HCT116 (cell line): ENCODE measurements at regions not wholly inside any gene's neighbourhood (a gene's known extent, or its start where the extent isn't known, plus 50 kb on each side); places are given as distances from the start of the nearest gene placed in this dataset.

Experiments used
- CTCF ChIP-seq, 3 experiments: fragments of 200-600 bp in 1 of 3; sonication (generic) in 1 of 3; IDR thresholded peaks in 2 of 3; conservative IDR thresholded peaks in 1 of 3; 2 replicates each; pipeline ENCODE4 v1.5.1; 2012 to 2017; ENCODE audit warnings: low read depth in 2 of 3, low read length in 2 of 3, antibody characterized with exemption in 1 of 3, borderline replicate concordance in 1 of 3, control low read depth in 1 of 3, mild to moderate bottlenecking in 1 of 3, mixed read lengths in 1 of 3, mixed run types in 1 of 3, moderate library complexity in 1 of 3; ENCODE audit not compliant: insufficient read depth in 1 of 3
- EZH2phosphoT487 ChIP-seq: fragments of 200-600 bp; IDR thresholded peaks from 2 replicates; pipeline ENCODE4 v1.6.1; 2018; ENCODE audit warnings: antibody characterized with exemption, borderline replicate concordance
- POLR2A ChIP-seq: IDR thresholded peaks from 2 replicates; pipeline ENCODE4 v1.7.0; 2011; ENCODE audit warnings: borderline replicate concordance; ENCODE audit not compliant: insufficient read depth, insufficient read length; ENCODE audit errors: extremely low read depth
- POLR2AphosphoS5 ChIP-seq: IDR thresholded peaks from 2 replicates; pipeline ENCODE4 v1.6.1; 2011; ENCODE audit warnings: mild to moderate bottlenecking, low read depth, low read length, moderate library complexity
- SIN3A ChIP-seq: IDR thresholded peaks from 2 replicates; pipeline ENCODE4 v1.6.1; 2012; ENCODE audit warnings: low read depth
- ZBTB33 ChIP-seq: IDR thresholded peaks from 2 replicates; pipeline ENCODE4 v1.6.1; 2011; ENCODE audit warnings: mild to moderate bottlenecking, low read length, moderate library complexity; ENCODE audit not compliant: insufficient replicate concordance; ENCODE audit errors: extremely low read depth

GRCh38 chr2:16584084-16584483 lies 81.5 kb downstream of the CYRIA start:
- TF ChIP-seq CTCF (IDR thresholded peaks at IDR 0.05 in 2 of 3, conservative IDR thresholded peaks at IDR 0.05 in 1 of 3; ENCODE audit: borderline replicate concordance in 1 of 3, insufficient read depth in 1 of 3, low read depth in 2 of 3, low read length in 2 of 3) (no peak), EZH2phosphoT487 (no peak), POLR2AphosphoS5 (no peak), ZBTB33 (no peak), POLR2A (no peak), SIN3A (no peak)
